ENCODE measurements at regions not wholly inside any gene's neighbourhood (a gene's known extent, or its start where the extent isn't known, plus 50 kb on each side); places are given as distances from the start of the nearest gene placed in this dataset.

DNA sequence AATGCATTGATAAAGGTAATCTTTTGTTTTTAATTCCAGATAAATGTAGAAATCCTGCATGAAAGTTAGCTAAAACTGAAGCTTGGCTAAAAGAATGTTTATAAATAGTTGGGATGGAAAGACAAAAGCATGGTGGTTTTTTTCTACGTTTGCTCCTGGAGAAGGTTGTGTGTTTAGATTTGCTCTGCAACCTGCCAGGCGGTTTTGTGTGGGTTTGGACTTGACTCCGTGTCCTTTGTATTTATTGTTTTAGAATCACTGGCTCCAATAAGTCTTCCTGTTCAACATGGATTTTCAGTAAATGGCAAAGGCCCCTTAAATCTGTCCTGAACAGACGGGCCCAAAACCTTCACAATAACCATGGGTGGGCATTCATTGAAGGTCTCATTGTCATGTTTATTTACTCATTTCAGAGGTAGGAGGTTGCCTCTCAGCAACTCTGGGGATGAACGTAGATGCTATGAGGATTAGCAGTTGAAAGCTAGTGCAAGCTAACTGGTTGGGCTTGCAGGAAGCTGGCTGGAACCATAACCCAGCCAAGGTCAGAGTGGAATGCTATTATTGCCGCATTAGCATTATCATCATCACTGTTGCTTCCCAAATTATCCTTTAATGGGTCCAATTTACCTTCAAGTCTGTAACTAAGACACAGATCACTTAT, 60.6 kb upstream of the ADAMTS9 start (continued):
- TF ChIP-seq, protein P1, sequence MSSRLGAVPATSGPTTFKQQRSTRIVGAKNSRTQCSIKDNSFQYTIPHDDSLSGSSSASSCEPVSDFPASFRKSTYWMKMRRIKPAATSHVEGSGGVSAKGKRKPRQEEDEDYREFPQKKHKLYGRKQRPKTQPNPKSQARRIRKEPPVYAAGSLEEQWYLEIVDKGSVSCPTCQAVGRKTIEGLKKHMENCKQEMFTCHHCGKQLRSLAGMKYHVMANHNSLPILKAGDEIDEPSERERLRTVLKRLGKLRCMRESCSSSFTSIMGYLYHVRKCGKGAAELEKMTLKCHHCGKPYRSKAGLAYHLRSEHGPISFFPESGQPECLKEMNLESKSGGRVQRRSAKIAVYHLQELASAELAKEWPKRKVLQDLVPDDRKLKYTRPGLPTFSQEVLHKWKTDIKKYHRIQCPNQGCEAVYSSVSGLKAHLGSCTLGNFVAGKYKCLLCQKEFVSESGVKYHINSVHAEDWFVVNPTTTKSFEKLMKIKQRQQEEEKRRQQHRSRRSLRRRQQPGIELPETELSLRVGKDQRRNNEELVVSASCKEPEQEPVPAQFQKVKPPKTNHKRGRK (CRISPR knock-in tag; IDR thresholded peaks at IDR 0.05; ENCODE audit: borderline replicate concordance) = no peak
- TF ChIP-seq GTF2I (CRISPR knock-in tag; conservative IDR thresholded peaks at IDR 0.05) = no peak
- 0 out of 2 replicates have a peak, but pooled peaks have one; percentile 39 for TF ChIP-seq FOXK1 (CRISPR knock-in tag; IDR thresholded peaks at IDR 0.05)
- no peak for TF ChIP-seq RELA (CRISPR knock-in tag; IDR thresholded peaks at IDR 0.05; ENCODE audit: borderline replicate concordance)

DNA sequence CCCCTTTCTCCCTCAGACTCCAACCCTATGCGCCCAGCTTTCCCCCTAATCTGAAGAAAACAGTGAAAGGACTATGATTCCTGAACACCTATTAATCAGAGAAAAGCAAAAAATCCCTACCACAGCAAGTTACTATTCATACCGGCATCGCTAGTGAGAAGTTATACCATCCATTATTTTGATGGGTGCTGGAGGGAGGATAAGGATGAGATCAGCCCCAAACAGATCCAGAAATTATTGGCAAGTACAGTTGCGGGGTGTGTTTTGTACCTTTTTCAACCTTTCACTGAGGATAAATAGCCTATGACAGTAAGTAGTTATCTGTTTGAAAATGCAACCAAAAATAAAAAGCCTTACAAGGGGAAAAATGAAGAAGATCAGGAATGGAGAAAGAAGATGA, 59.9 kb upstream of the ADAMTS9 start:
- POLR2A ChIA-PET = no interaction called here
- H3K27me3 Mint-ChIP-seq (ENCODE audit: low read depth) = no peaks in the 10 kb centered on the region
- H3K9me3 Mint-ChIP-seq = peaks cover 5% of the 10 kb centered on the region
- H3K4me3 Mint-ChIP-seq = no peak overlapping the region
- 0 out of 2 replicates have a peak overlapping the region, but pooled peaks have one; percentile 14 for H3K27ac Mint-ChIP-seq
- H3K36me3 Mint-ChIP-seq = no peaks in the 10 kb centered on the region; the same call in 1 of the 2 replicates
- CTCF ChIA-PET = interaction anchor here (1.6 kb wide), 1 partner anchor 217 kb away, joined by 5 read pairs; no protein-coding TSS in a partner anchor
- no peak for DNase-seq (ENCODE audit: low spot score)
- TF ChIP-seq, protein P2, sequence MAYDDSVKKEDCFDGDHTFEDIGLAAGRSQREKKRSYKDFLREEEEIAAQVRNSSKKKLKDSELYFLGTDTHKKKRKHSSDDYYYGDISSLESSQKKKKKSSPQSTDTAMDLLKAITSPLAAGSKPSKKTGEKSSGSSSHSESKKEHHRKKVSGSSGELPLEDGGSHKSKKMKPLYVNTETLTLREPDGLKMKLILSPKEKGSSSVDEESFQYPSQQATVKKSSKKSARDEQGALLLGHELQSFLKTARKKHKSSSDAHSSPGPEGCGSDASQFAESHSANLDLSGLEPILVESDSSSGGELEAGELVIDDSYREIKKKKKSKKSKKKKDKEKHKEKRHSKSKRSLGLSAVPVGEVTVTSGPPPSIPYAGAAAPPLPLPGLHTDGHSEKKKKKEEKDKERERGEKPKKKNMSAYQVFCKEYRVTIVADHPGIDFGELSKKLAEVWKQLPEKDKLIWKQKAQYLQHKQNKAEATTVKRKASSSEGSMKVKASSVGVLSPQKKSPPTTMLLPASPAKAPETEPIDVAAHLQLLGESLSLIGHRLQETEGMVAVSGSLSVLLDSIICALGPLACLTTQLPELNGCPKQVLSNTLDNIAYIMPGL (CRISPR knock-in tag; IDR thresholded peaks at IDR 0.05) = no peak
- TF ChIP-seq, protein P3, sequence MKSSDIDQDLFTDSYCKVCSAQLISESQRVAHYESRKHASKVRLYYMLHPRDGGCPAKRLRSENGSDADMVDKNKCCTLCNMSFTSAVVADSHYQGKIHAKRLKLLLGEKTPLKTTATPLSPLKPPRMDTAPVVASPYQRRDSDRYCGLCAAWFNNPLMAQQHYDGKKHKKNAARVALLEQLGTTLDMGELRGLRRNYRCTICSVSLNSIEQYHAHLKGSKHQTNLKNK (CRISPR knock-in tag; IDR thresholded peaks at IDR 0.05) = no peak
- TF ChIP-seq ZNF138 (CRISPR knock-in tag; conservative IDR thresholded peaks at IDR 0.05) (no peak), ESRRA (CRISPR knock-in tag; IDR thresholded peaks at IDR 0.05; ENCODE audit: borderline replicate concordance) (no peak), JUN (CRISPR knock-in tag; IDR thresholded peaks at IDR 0.05) (no peak), CREB1 (CRISPR knock-in tag; IDR thresholded peaks at IDR 0.05) (no peak), HMGA2 (CRISPR knock-in tag; IDR thresholded peaks at IDR 0.05) (no peak), ZNF219 (CRISPR knock-in tag; IDR thresholded peaks at IDR 0.05; ENCODE audit: borderline replicate concordance) (no peak), ZNF416 (CRISPR knock-in tag; IDR thresholded peaks at IDR 0.05) (no peak)
- TF ChIP-seq, protein P4, sequence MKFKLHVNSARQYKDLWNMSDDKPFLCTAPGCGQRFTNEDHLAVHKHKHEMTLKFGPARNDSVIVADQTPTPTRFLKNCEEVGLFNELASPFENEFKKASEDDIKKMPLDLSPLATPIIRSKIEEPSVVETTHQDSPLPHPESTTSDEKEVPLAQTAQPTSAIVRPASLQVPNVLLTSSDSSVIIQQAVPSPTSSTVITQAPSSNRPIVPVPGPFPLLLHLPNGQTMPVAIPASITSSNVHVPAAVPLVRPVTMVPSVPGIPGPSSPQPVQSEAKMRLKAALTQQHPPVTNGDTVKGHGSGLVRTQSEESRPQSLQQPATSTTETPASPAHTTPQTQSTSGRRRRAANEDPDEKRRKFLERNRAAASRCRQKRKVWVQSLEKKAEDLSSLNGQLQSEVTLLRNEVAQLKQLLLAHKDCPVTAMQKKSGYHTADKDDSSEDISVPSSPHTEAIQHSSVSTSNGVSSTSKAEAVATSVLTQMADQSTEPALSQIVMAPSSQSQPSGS (CRISPR knock-in tag; IDR thresholded peaks at IDR 0.05; ENCODE audit: borderline replicate concordance, low read depth) = no peak
- TF ChIP-seq, protein P5, sequence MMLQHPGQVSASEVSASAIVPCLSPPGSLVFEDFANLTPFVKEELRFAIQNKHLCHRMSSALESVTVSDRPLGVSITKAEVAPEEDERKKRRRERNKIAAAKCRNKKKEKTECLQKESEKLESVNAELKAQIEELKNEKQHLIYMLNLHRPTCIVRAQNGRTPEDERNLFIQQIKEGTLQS (CRISPR knock-in tag; conservative IDR thresholded peaks at IDR 0.05) = no peak
- TF ChIP-seq, protein P6, sequence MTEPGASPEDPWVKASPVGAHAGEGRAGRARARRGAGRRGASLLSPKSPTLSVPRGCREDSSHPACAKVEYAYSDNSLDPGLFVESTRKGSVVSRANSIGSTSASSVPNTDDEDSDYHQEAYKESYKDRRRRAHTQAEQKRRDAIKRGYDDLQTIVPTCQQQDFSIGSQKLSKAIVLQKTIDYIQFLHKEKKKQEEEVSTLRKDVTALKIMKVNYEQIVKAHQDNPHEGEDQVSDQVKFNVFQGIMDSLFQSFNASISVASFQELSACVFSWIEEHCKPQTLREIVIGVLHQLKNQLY (CRISPR knock-in tag; IDR thresholded peaks at IDR 0.05) = no peak
- no peak for ATAC-seq
- peaks cover 61% of the 10 kb centered on the region for H3K4me1 Mint-ChIP-seq

DNA sequence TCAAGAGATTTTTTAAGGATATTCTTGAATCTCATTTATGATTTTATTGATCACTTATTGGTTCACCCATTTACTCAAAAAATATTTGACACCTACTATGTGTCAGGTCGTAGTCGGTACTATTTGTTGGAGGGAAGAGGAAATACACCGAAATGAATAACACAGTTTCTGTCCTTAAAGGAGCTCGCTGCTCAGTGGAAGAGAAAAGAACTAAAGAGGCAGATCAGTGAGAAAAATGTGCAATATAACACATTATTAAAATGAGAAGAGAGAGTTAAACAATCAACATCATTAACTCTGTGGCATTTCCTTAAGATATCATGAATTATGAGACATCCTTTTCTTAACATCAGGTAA, 56.1 kb upstream of the ADAMTS9 start:
- POLR2A ChIA-PET = no interaction called here
- Mint-ChIP-seq H3K27me3 (ENCODE audit: low read depth) (no peaks in the 10 kb centered on the region), H3K36me3 (no peaks in the 10 kb centered on the region), H3K27ac (no peak overlapping the region), H3K4me3 (no peak overlapping the region), H3K4me1 (peaks cover 54% of the 10 kb centered on the region), H3K9me3 (no peaks in the 10 kb centered on the region)
- no peak for DNase-seq (ENCODE audit: low spot score)
- CTCF ChIA-PET = interaction anchor here (0.6 to 3.0 kb wide), 3 partner anchors 86 to 427 kb away, joined by 3 to 8 read pairs (median 4); no protein-coding TSS in a partner anchor
- no peak for ATAC-seq
- TF ChIP-seq RELA (CRISPR knock-in tag; IDR thresholded peaks at IDR 0.05; ENCODE audit: borderline replicate concordance) (no peak), ZNF416 (CRISPR knock-in tag; IDR thresholded peaks at IDR 0.05) (no peak), ZNF232 (CRISPR knock-in tag; IDR thresholded peaks at IDR 0.05) (no peak), CBFB (CRISPR knock-in tag; IDR thresholded peaks at IDR 0.05; ENCODE audit: low read depth) (no peak), ETV6 (CRISPR knock-in tag; IDR thresholded peaks at IDR 0.05) (no peak), SMAD3 (CRISPR knock-in tag; IDR thresholded peaks at IDR 0.05; ENCODE audit: borderline replicate concordance) (no peak)
- TF ChIP-seq, protein P1 (CRISPR knock-in tag; IDR thresholded peaks at IDR 0.05; ENCODE audit: borderline replicate concordance) = no peak
- TF ChIP-seq, protein P7, sequence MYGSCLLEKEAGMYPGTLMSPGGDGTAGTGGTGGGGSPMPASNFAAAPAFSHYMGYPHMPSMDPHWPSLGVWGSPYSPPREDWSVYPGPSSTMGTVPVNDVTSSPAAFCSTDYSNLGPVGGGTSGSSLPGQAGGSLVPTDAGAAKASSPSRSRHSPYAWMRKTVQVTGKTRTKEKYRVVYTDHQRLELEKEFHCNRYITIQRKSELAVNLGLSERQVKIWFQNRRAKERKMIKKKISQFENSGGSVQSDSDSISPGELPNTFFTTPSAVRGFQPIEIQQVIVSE (CRISPR knock-in tag; IDR thresholded peaks at IDR 0.05; ENCODE audit: borderline replicate concordance) = no peak
- TF ChIP-seq, protein P5 (CRISPR knock-in tag; conservative IDR thresholded peaks at IDR 0.05) = no peak
- TF ChIP-seq, protein P3 (CRISPR knock-in tag; IDR thresholded peaks at IDR 0.05) = no peak
- TF ChIP-seq, protein P6 (CRISPR knock-in tag; IDR thresholded peaks at IDR 0.05) = no peak

All from WTC11 (cell line).